PFSK-1 (cell line): ENCODE measurements at regions not wholly inside any gene's neighbourhood (a gene's known extent, or its start where the extent isn't known, plus 50 kb on each side); places are given as distances from the start of the nearest gene placed in this dataset.

ENCODE experiments used
- POLR2AphosphoS5 ChIP-seq: IDR thresholded peaks from 2 replicates; pipeline ENCODE4 v1.6.1; 2012; ENCODE audit warnings: low read depth, mild to moderate bottlenecking, control low read depth, low read length, moderate library complexity
- SIN3A ChIP-seq: IDR thresholded peaks from 2 replicates; pipeline ENCODE4 v1.6.1; 2012; ENCODE audit warnings: mild to moderate bottlenecking, low read length, moderate library complexity, borderline replicate concordance; ENCODE audit not compliant: insufficient read depth
- TF ChIP-seq, protein P1 (sequence below), 2 experiments: IDR thresholded peaks; 2 replicates each; pipeline versions ENCODE4 v1.6.1 to v1.8.0; 2011 to 2012; ENCODE audit warnings: low read depth in 2 of 2, low read length in 2 of 2, control low read depth in 1 of 2, inconsistent platforms in 1 of 2, mild to moderate bottlenecking in 1 of 2, moderate library complexity in 1 of 2; ENCODE audit not compliant: insufficient read depth in 1 of 2

DNA sequence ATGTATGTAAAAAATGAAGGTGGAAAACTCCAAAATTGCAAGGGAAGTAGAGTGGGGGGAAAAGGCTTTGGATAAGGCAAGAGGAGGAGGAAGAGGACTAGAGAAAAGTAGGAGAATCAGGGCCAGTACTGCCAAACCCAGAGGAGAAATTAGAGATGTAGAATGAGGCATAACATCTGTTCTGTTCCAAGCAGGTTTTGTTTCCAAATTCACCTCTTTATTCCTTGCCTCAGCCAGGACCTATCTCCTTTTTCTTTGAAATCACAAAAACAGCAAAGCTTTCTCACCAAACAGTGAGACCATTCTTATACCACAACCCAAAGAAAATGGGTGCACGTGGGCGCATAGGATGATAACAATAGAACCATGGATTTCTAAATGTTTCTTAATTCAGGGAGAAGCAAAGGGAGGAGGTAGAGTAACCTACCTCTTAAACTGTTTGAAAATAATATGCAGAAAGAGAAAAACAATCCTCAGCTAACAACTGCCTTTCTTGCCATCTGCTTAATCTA, 383.3 kb upstream of the PKN2 start:
- TF ChIP-seq POLR2AphosphoS5: no peak
- TF ChIP-seq SIN3A: no peak
- TF ChIP-seq, protein P1, sequence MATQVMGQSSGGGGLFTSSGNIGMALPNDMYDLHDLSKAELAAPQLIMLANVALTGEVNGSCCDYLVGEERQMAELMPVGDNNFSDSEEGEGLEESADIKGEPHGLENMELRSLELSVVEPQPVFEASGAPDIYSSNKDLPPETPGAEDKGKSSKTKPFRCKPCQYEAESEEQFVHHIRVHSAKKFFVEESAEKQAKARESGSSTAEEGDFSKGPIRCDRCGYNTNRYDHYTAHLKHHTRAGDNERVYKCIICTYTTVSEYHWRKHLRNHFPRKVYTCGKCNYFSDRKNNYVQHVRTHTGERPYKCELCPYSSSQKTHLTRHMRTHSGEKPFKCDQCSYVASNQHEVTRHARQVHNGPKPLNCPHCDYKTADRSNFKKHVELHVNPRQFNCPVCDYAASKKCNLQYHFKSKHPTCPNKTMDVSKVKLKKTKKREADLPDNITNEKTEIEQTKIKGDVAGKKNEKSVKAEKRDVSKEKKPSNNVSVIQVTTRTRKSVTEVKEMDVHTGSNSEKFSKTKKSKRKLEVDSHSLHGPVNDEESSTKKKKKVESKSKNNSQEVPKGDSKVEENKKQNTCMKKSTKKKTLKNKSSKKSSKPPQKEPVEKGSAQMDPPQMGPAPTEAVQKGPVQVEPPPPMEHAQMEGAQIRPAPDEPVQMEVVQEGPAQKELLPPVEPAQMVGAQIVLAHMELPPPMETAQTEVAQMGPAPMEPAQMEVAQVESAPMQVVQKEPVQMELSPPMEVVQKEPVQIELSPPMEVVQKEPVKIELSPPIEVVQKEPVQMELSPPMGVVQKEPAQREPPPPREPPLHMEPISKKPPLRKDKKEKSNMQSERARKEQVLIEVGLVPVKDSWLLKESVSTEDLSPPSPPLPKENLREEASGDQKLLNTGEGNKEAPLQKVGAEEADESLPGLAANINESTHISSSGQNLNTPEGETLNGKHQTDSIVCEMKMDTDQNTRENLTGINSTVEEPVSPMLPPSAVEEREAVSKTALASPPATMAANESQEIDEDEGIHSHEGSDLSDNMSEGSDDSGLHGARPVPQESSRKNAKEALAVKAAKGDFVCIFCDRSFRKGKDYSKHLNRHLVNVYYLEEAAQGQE (IDR thresholded peaks at IDR 0.05; ENCODE audit: insufficient read depth in 1 of 2, low read depth in 2 of 2, low read length in 2 of 2): no peak
